ENCODE measurements at regions not wholly inside any gene's neighbourhood (a gene's known extent, or its start where the extent isn't known, plus 50 kb on each side); places are given as distances from the start of the nearest gene placed in this dataset.

DNA sequence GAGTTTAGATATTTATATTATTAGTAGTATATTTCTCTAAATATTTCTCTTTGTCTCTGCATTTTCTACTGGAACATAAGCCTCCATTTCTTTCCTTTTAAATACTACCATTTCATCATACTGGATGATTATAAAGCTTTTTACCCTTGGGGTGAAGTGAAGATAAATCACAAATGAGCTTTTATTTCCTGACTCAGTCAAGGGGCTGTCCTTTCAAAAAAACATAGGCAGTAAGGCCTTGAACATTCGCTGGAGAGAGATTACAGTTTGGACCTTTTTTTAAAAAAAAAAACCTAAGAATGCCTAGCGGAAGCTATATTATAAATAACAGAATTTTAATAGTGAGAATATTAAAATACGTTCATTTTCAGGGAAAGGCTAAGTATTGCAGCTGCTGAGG is 268.8 kb upstream of the PCDH9 start:
- no peak for TF ChIP-seq MEF2A (IDR thresholded peaks at IDR 0.05; ENCODE audit: borderline replicate concordance, low read depth)
- TF ChIP-seq, protein P1, sequence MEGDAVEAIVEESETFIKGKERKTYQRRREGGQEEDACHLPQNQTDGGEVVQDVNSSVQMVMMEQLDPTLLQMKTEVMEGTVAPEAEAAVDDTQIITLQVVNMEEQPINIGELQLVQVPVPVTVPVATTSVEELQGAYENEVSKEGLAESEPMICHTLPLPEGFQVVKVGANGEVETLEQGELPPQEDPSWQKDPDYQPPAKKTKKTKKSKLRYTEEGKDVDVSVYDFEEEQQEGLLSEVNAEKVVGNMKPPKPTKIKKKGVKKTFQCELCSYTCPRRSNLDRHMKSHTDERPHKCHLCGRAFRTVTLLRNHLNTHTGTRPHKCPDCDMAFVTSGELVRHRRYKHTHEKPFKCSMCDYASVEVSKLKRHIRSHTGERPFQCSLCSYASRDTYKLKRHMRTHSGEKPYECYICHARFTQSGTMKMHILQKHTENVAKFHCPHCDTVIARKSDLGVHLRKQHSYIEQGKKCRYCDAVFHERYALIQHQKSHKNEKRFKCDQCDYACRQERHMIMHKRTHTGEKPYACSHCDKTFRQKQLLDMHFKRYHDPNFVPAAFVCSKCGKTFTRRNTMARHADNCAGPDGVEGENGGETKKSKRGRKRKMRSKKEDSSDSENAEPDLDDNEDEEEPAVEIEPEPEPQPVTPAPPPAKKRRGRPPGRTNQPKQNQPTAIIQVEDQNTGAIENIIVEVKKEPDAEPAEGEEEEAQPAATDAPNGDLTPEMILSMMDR (IDR thresholded peaks at IDR 0.05), result no peak
- TF ChIP-seq TAF1 (IDR thresholded peaks at IDR 0.05; ENCODE audit: borderline replicate concordance, low read depth, low read length), result no peak
- no peak for TF ChIP-seq GATA2 (CRISPR knock-in tag; IDR thresholded peaks at IDR 0.05)
- no peak for TF ChIP-seq POLR2AphosphoS5 (IDR thresholded peaks at IDR 0.05; ENCODE audit: low read depth, low read length)
- no peak for TF ChIP-seq TCF12 (IDR thresholded peaks at IDR 0.05)
- TF ChIP-seq SMC3 (IDR thresholded peaks at IDR 0.05; ENCODE audit: low read depth, low read length), result no peak
- TF ChIP-seq, protein P2, sequence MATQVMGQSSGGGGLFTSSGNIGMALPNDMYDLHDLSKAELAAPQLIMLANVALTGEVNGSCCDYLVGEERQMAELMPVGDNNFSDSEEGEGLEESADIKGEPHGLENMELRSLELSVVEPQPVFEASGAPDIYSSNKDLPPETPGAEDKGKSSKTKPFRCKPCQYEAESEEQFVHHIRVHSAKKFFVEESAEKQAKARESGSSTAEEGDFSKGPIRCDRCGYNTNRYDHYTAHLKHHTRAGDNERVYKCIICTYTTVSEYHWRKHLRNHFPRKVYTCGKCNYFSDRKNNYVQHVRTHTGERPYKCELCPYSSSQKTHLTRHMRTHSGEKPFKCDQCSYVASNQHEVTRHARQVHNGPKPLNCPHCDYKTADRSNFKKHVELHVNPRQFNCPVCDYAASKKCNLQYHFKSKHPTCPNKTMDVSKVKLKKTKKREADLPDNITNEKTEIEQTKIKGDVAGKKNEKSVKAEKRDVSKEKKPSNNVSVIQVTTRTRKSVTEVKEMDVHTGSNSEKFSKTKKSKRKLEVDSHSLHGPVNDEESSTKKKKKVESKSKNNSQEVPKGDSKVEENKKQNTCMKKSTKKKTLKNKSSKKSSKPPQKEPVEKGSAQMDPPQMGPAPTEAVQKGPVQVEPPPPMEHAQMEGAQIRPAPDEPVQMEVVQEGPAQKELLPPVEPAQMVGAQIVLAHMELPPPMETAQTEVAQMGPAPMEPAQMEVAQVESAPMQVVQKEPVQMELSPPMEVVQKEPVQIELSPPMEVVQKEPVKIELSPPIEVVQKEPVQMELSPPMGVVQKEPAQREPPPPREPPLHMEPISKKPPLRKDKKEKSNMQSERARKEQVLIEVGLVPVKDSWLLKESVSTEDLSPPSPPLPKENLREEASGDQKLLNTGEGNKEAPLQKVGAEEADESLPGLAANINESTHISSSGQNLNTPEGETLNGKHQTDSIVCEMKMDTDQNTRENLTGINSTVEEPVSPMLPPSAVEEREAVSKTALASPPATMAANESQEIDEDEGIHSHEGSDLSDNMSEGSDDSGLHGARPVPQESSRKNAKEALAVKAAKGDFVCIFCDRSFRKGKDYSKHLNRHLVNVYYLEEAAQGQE (IDR thresholded peaks at IDR 0.05; ENCODE audit: low read depth, low read length), result no peak
- TF ChIP-seq, protein P3, sequence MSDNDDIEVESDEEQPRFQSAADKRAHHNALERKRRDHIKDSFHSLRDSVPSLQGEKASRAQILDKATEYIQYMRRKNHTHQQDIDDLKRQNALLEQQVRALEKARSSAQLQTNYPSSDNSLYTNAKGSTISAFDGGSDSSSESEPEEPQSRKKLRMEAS (IDR thresholded peaks at IDR 0.05; ENCODE audit: low read depth), result no peak
- TF ChIP-seq, protein P4, sequence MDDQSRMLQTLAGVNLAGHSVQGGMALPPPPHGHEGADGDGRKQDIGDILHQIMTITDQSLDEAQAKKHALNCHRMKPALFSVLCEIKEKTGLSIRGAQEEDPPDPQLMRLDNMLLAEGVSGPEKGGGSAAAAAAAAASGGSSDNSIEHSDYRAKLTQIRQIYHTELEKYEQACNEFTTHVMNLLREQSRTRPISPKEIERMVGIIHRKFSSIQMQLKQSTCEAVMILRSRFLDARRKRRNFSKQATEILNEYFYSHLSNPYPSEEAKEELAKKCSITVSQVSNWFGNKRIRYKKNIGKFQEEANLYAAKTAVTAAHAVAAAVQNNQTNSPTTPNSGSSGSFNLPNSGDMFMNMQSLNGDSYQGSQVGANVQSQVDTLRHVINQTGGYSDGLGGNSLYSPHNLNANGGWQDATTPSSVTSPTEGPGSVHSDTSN (IDR thresholded peaks at IDR 0.05), result no peak
- no peak for TF ChIP-seq SIN3A (IDR thresholded peaks at IDR 0.05; ENCODE audit: borderline replicate concordance, low read depth, low read length)
- TF ChIP-seq, protein P5, sequence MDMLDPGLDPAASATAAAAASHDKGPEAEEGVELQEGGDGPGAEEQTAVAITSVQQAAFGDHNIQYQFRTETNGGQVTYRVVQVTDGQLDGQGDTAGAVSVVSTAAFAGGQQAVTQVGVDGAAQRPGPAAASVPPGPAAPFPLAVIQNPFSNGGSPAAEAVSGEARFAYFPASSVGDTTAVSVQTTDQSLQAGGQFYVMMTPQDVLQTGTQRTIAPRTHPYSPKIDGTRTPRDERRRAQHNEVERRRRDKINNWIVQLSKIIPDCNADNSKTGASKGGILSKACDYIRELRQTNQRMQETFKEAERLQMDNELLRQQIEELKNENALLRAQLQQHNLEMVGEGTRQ (IDR thresholded peaks at IDR 0.05; ENCODE audit: borderline replicate concordance, low read depth, low read length), result no peak
- TF ChIP-seq RAD21 (IDR thresholded peaks at IDR 0.05; ENCODE audit: low read length), result no peak
- no peak for TF ChIP-seq NRF1 (IDR thresholded peaks at IDR 0.05; ENCODE audit: low read depth, low read length)

Measured in SK-N-SH (cell line).